Activated CD8-positive, alpha-beta T cell treated with anti-CD3 and anti-CD28 coated beads for 36 hours (primary cell): ENCODE measurements at regions not wholly inside any gene's neighbourhood (a gene's known extent, or its start where the extent isn't known, plus 50 kb on each side); places are given as distances from the start of the nearest gene placed in this dataset.

Source experiments
- ATAC-seq: fragments of 200-7000 bp; cut with Tn5 transposase; one replicate; pipeline ENCODE4 v1.10.0; 2021; ENCODE audit warnings: mild to moderate bottlenecking, moderate library complexity
- CTCF ChIA-PET: fragments of 350-600 bp; sonication (Branson Sonifier 250); formaldehyde crosslinking; loops from one replicate; lab custom pipeline; 2021; ENCODE audit warnings: antibody characterized with exemption; lab: Charles Lee
- POLR2A ChIA-PET: fragments of 350-600 bp; sonication (Branson Sonifier 250); formaldehyde crosslinking; loops from one replicate; lab custom pipeline; 2021; ENCODE audit warnings: antibody characterized with exemption; lab: Charles Lee
- DNase-seq: peaks from one replicate; pipeline ENCODE4 v3.0.0-alpha.2; 2020
- H3K27ac Mint-ChIP-seq: one replicate; pipeline ENCODE4 v1.8.0; 2021; ENCODE audit warnings: mild to moderate bottlenecking, mixed read lengths
- H3K27me3 Mint-ChIP-seq: one replicate; pipeline ENCODE4 v1.8.0; 2021; ENCODE audit warnings: mixed read lengths
- H3K36me3 Mint-ChIP-seq: one replicate; pipeline ENCODE4 v1.8.0; 2021; ENCODE audit warnings: low read depth, mixed read lengths
- H3K4me1 Mint-ChIP-seq: one replicate; pipeline ENCODE4 v1.8.0; 2021; ENCODE audit warnings: low read depth, mixed read lengths
- H3K4me3 Mint-ChIP-seq: one replicate; pipeline ENCODE4 v1.8.0; 2021; ENCODE audit warnings: mild to moderate bottlenecking, moderate library complexity, mixed read lengths
- H3K9me3 Mint-ChIP-seq: one replicate; pipeline ENCODE4 v1.8.0; 2021; ENCODE audit warnings: mixed read lengths
- CTCF ChIP-seq: fragments of 200-600 bp; IDR thresholded peaks from one replicate; pipeline ENCODE4 v1.8.0; 2022; ENCODE audit warnings: antibody characterized with exemption, mild to moderate bottlenecking
- intact Hi-C: fragments of 100-400 bp; cut with micrococcal nuclease; formaldehyde crosslinking; loops from one replicate; pipeline ENCODE4 v1.10.0; 2022

GRCh38 chr2:100199421-100199820, 57.0 kb upstream of the AFF3 start:
- Mint-ChIP-seq H3K27me3 (no peaks in the 10 kb centered on the region), H3K27ac (no peak overlapping the region), H3K4me3 (no peak overlapping the region), H3K36me3 (no peaks in the 10 kb centered on the region), H3K4me1 (no peaks in the 10 kb centered on the region), H3K9me3 (no peaks in the 10 kb centered on the region)
- no peak for TF ChIP-seq CTCF
- ATAC-seq (no peak), DNase-seq (no peak)
- ChIA-PET POLR2A (no interaction called here), CTCF (no interaction called here)
- intact Hi-C loops: no loop called here

- TF ChIP-seq CTCF: no peak
- CTCF ChIA-PET: no interaction called here
- POLR2A ChIA-PET: no interaction called here
Observed at GRCh38 chr2:100198461-100199230, 56.3 kb upstream of the AFF3 start.

GRCh38 chr2:100197631-100198153, 55.3 kb upstream of the AFF3 start:
- ATAC-seq (no peak), DNase-seq (no peak)
- POLR2A ChIA-PET: interaction anchor here (0.7 kb wide), 1 partner anchor 808 kb away, joined by 3 read pairs; no protein-coding TSS in a partner anchor
- Mint-ChIP-seq H3K36me3 (no peaks in the 10 kb centered on the region), H3K27me3 (no peaks in the 10 kb centered on the region), H3K4me3 (no peak overlapping the region), H3K27ac (no peak overlapping the region), H3K9me3 (no peaks in the 10 kb centered on the region), H3K4me1 (no peaks in the 10 kb centered on the region)
- TF ChIP-seq CTCF: no peak
- CTCF ChIA-PET: no interaction called here
- intact Hi-C loops: no loop called here

More at GRCh38 chr2:100198461-100199230, 56.3 kb upstream of the AFF3 start:
- H3K27me3 Mint-ChIP-seq: no peaks in the 10 kb centered on the region
- H3K4me3 Mint-ChIP-seq: no peak overlapping the region
- H3K9me3 Mint-ChIP-seq: no peaks in the 10 kb centered on the region
- H3K27ac Mint-ChIP-seq: no peak overlapping the region
- intact Hi-C loops: no loop called here
- no peak for ATAC-seq
- H3K4me1 Mint-ChIP-seq: no peaks in the 10 kb centered on the region
- DNase-seq: no peak
- H3K36me3 Mint-ChIP-seq: no peaks in the 10 kb centered on the region

GRCh38 chr2:100196786-100197494, 54.5 kb upstream of the AFF3 start:
- H3K27me3 Mint-ChIP-seq: no peaks in the 10 kb centered on the region
- no peak overlapping the region for H3K27ac Mint-ChIP-seq
- H3K36me3 Mint-ChIP-seq: no peaks in the 10 kb centered on the region
- H3K4me3 Mint-ChIP-seq: no peak overlapping the region
- intact Hi-C loops: no loop called here
- ChIA-PET CTCF (no interaction called here), POLR2A (interaction anchor here (0.7 kb wide), 1 partner anchor 809 kb away, joined by 3 read pairs; no protein-coding TSS in a partner anchor)
- no peak for DNase-seq
- no peaks in the 10 kb centered on the region for H3K4me1 Mint-ChIP-seq
- no peak for ATAC-seq
- TF ChIP-seq CTCF: no peak
- H3K9me3 Mint-ChIP-seq: no peaks in the 10 kb centered on the region

GRCh38 chr2:100195942-100196341, 53.6 kb upstream of the AFF3 start:
- Mint-ChIP-seq H3K36me3 (no peaks in the 10 kb centered on the region), H3K4me3 (no peak overlapping the region), H3K27me3 (no peaks in the 10 kb centered on the region), H3K4me1 (no peaks in the 10 kb centered on the region), H3K27ac (no peak overlapping the region), H3K9me3 (no peaks in the 10 kb centered on the region)
- CTCF ChIA-PET: no interaction called here
- DNase-seq: no peak
- TF ChIP-seq CTCF: no peak
- intact Hi-C loops: no loop called here
- ATAC-seq: no peak
- POLR2A ChIA-PET: no interaction called here
